Panc1 (cell line): ENCODE measurements at regions not wholly inside any gene's neighbourhood (a gene's known extent, or its start where the extent isn't known, plus 50 kb on each side); places are given as distances from the start of the nearest gene placed in this dataset.

Source experiments
- ATAC-seq: fragments of 200-7000 bp; cut with Tn5 transposase; 2 replicates; pipeline ENCODE4 v1.9.1; 2020; ENCODE audit warnings: mild to moderate bottlenecking, moderate library complexity
- BruUV-seq: library from RNA; stranded (reverse); fragments of 400-500 nt; replicated peaks from 2 replicates; lab custom pipeline; 2021; lab: Mats Ljungman, UMichigan
- CTCF ChIA-PET: fragments of 300-600 bp; sonication (Branson Sonifier 250); formaldehyde crosslinking; loops from one replicate; lab custom pipeline; 2022; ENCODE audit warnings: antibody characterized with exemption; lab: Charles Lee
- POLR2A ChIA-PET: fragments of 300-600 bp; sonication (Branson Sonifier 250); formaldehyde crosslinking; loops from one replicate; lab custom pipeline; 2022; ENCODE audit warnings: antibody characterized with exemption; lab: Charles Lee
- DNase-seq: peaks from one replicate; pipeline ENCODE4 v3.0.0-alpha.2; 2010; ENCODE audit warnings: low read depth, low spot score
- H3K27ac ChIP-seq: 2 replicates; pipeline ENCODE4 v1.5.1; 2011; ENCODE audit warnings: mild to moderate bottlenecking, low read length, inconsistent platforms
- H3K27me3 ChIP-seq: fragments of 200-500 bp; sonication (Bioruptor generic); 2 replicates; pipeline ENCODE4 v1.6.0; 2014; ENCODE audit warnings: low read length, inconsistent platforms; ENCODE audit not compliant: control insufficient read depth, insufficient read depth
- H3K36me3 ChIP-seq: fragments of 200-500 bp; sonication (Bioruptor generic); 2 replicates; pipeline ENCODE4 v1.5.1; 2014; ENCODE audit warnings: inconsistent platforms, mild to moderate bottlenecking, low read length, moderate library complexity; ENCODE audit not compliant: control insufficient read depth, insufficient read depth
- H3K4me1 ChIP-seq: 2 replicates; pipeline ENCODE4 v1.5.1; 2011; ENCODE audit warnings: inconsistent platforms, mild to moderate bottlenecking, low read length, moderate library complexity; ENCODE audit not compliant: control insufficient read depth, insufficient read depth
- H3K4me3 ChIP-seq, 2 experiments: 2 replicates each; pipeline ENCODE4 v1.5.1; 2011 to 2012; ENCODE audit warnings: low read depth in 2 of 2, low read length in 2 of 2, mild to moderate bottlenecking in 2 of 2, inconsistent platforms in 1 of 2, moderate library complexity in 1 of 2
- H3K9me3 ChIP-seq: fragments of 200-500 bp; sonication (Bioruptor generic); 2 replicates; pipeline ENCODE4 v1.5.1; 2014; ENCODE audit warnings: low read depth, mild to moderate bottlenecking, inconsistent platforms, low read length, moderate library complexity; ENCODE audit not compliant: control insufficient read depth, insufficient read depth
- CTCF ChIP-seq: fragments of 450-650 bp; IDR thresholded peaks from 2 replicates; pipeline ENCODE4 v1.5.1; 2017; ENCODE audit warnings: mild to moderate bottlenecking
- POLR2AphosphoS5 ChIP-seq: IDR thresholded peaks from 2 replicates; pipeline ENCODE4 v1.6.1; 2012; ENCODE audit warnings: mild to moderate bottlenecking, low read depth, low read length, moderate library complexity
- REST ChIP-seq, 2 experiments: IDR thresholded peaks; 2 replicates each; pipeline ENCODE4 v1.6.1; 2011 to 2012; ENCODE audit warnings: low read depth in 2 of 2, control low read depth in 1 of 2, low read length in 1 of 2, mild to moderate bottlenecking in 1 of 2, moderate library complexity in 1 of 2; ENCODE audit not compliant: insufficient read depth in 1 of 2
- SIN3A ChIP-seq: IDR thresholded peaks from 2 replicates; pipeline ENCODE4 v1.6.1; 2012; ENCODE audit warnings: low read depth, mild to moderate bottlenecking, low read length, moderate library complexity, borderline replicate concordance; ENCODE audit not compliant: insufficient read depth
- TCF7L2 ChIP-seq: IDR thresholded peaks from 2 replicates; pipeline ENCODE4 v1.6.1; 2011; ENCODE audit warnings: mild to moderate bottlenecking, low read depth, low read length, inconsistent platforms
- in situ Hi-C: cut with HindIII; loops from 2 replicates; pipeline ENCODE4 v1.10.0; 2016; ENCODE audit warnings: low sequenced_read_pairs, low pct_unique_long_range_greater_than_20kb
- intact Hi-C: fragments of 100-400 bp; cut with micrococcal nuclease; formaldehyde crosslinking; loops from one replicate; pipeline ENCODE4 v1.10.0; 2022; ENCODE audit not compliant: unreplicated experiment

DNA sequence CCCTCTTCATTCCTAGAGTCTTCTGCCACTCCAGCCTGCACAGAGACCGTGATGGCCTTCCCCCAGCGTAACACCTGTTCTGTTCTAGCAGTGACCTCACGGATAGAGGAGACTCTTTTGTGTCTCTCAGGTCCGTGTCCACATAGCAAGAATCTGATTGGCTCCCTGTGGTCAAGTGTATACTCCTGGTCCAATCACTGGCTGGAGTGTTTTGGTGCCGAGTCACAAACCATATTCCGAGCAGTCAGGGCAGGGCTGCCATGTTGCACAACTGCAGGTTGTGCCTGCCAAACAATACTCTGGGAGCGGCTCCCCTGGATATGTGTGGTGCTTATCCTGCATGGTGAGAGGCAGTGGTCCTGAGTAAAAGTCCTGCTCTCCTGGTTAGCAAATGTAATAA is 402.4 kb downstream of the KCNRG start:
- no peak overlapping the region for H3K4me3 ChIP-seq
- TF ChIP-seq TCF7L2 (no peak), POLR2AphosphoS5 (no peak), CTCF (no peak), REST (IDR thresholded peaks at IDR 0.05; ENCODE audit: insufficient read depth in 1 of 2, low read depth in 2 of 2, low read length in 1 of 2) (no peak), SIN3A (no peak)
- in situ Hi-C loops (no loop called here), intact Hi-C loops (no loop called here)
- DNase-seq (no peak), ATAC-seq (no peak)
- no peaks in the 10 kb centered on the region for H3K9me3 ChIP-seq
- ChIA-PET CTCF (no interaction called here), POLR2A (interaction anchor here (0.6 kb wide), 1 partner anchor 644 kb away, joined by 3 read pairs; no protein-coding TSS in a partner anchor)
- H3K4me1 ChIP-seq: peaks cover 5% of the 10 kb centered on the region; the same call in 1 of the 2 replicates
- no peaks in the 10 kb centered on the region for H3K36me3 ChIP-seq
- BruUV-seq: no TSS peak
- no peaks in the 10 kb centered on the region for H3K27me3 ChIP-seq
- H3K27ac ChIP-seq: no peak overlapping the region

- in situ Hi-C loops: no loop called here
- no peak for ATAC-seq
- CTCF ChIA-PET: interaction anchor here (0.7 kb wide), 1 partner anchor 96 kb away, joined by 5 read pairs; no protein-coding TSS in a partner anchor
- Histone ChIP-seq H3K4me3 (no peak overlapping the region), H3K27ac (peak overlapping the region; percentile 1; the same call in 1 of the 2 replicates), H3K36me3 (no peaks in the 10 kb centered on the region), H3K4me1 (no peaks in the 10 kb centered on the region), H3K27me3 (no peaks in the 10 kb centered on the region), H3K9me3 (no peaks in the 10 kb centered on the region)
- intact Hi-C loops: no loop called here
- no peak for DNase-seq
- POLR2A ChIA-PET: no interaction called here
- no TSS peak for BruUV-seq
- TF ChIP-seq TCF7L2: no peak
- TF ChIP-seq CTCF: no peak
- no peak for TF ChIP-seq REST (IDR thresholded peaks at IDR 0.05; ENCODE audit: insufficient read depth in 1 of 2, low read depth in 2 of 2, low read length in 1 of 2)
- no peak for TF ChIP-seq SIN3A
Measured at GRCh38 chr13:50419331-50419865, 404.2 kb downstream of the KCNRG start.
